ENCODE measurements at regions not wholly inside any gene's neighbourhood (a gene's known extent, or its start where the extent isn't known, plus 50 kb on each side); places are given as distances from the start of the nearest gene placed in this dataset.

DNA sequence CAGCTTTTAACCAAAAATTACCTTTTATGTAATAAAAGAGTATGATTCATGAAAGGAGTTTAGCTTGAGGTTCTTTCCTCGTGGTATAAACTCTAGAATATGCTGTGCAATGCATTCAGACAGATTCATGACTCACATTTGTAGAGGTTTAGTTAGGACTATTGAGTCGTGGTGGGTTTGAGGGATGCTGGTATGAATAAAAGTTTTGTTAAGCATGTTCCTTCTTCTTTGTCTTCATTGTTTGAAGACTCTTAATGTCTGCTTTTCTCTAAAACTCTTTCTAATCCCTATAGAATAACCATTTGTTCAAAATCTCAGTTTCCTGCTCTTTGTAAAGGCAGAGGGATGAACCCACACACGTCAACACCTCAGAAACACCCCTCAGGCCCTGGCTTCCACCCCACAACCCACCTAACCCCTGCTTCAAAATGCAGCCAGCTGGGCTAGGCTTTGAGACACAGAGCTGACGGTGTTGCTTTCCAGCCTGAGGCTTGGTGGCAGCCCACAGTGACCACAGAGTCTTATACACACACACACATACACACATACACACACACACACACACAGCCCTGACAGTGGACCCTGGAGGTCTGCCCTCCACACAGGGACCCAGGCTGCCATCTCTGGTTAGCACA, 69.0 kb upstream of the IRX1 start:
- TF ChIP-seq, protein P1, sequence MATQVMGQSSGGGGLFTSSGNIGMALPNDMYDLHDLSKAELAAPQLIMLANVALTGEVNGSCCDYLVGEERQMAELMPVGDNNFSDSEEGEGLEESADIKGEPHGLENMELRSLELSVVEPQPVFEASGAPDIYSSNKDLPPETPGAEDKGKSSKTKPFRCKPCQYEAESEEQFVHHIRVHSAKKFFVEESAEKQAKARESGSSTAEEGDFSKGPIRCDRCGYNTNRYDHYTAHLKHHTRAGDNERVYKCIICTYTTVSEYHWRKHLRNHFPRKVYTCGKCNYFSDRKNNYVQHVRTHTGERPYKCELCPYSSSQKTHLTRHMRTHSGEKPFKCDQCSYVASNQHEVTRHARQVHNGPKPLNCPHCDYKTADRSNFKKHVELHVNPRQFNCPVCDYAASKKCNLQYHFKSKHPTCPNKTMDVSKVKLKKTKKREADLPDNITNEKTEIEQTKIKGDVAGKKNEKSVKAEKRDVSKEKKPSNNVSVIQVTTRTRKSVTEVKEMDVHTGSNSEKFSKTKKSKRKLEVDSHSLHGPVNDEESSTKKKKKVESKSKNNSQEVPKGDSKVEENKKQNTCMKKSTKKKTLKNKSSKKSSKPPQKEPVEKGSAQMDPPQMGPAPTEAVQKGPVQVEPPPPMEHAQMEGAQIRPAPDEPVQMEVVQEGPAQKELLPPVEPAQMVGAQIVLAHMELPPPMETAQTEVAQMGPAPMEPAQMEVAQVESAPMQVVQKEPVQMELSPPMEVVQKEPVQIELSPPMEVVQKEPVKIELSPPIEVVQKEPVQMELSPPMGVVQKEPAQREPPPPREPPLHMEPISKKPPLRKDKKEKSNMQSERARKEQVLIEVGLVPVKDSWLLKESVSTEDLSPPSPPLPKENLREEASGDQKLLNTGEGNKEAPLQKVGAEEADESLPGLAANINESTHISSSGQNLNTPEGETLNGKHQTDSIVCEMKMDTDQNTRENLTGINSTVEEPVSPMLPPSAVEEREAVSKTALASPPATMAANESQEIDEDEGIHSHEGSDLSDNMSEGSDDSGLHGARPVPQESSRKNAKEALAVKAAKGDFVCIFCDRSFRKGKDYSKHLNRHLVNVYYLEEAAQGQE (IDR thresholded peaks at IDR 0.05; ENCODE audit: borderline replicate concordance) = no peak
- TF ChIP-seq, protein P1 (CRISPR knock-in tag; IDR thresholded peaks at IDR 0.05; ENCODE audit: low read depth) = no peak
- no peak for TF ChIP-seq ZBTB7A (IDR thresholded peaks at IDR 0.05; ENCODE audit: borderline replicate concordance, control insufficient read depth, low read depth, low read length)
- TF ChIP-seq, protein P2, sequence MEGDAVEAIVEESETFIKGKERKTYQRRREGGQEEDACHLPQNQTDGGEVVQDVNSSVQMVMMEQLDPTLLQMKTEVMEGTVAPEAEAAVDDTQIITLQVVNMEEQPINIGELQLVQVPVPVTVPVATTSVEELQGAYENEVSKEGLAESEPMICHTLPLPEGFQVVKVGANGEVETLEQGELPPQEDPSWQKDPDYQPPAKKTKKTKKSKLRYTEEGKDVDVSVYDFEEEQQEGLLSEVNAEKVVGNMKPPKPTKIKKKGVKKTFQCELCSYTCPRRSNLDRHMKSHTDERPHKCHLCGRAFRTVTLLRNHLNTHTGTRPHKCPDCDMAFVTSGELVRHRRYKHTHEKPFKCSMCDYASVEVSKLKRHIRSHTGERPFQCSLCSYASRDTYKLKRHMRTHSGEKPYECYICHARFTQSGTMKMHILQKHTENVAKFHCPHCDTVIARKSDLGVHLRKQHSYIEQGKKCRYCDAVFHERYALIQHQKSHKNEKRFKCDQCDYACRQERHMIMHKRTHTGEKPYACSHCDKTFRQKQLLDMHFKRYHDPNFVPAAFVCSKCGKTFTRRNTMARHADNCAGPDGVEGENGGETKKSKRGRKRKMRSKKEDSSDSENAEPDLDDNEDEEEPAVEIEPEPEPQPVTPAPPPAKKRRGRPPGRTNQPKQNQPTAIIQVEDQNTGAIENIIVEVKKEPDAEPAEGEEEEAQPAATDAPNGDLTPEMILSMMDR (IDR thresholded peaks at IDR 0.05 in 2 of 3, conservative IDR thresholded peaks at IDR 0.05 in 1 of 3; ENCODE audit: insufficient read depth in 2 of 3, low read depth in 1 of 3, low read length in 3 of 3) = no peak
- TF ChIP-seq, protein P3, sequence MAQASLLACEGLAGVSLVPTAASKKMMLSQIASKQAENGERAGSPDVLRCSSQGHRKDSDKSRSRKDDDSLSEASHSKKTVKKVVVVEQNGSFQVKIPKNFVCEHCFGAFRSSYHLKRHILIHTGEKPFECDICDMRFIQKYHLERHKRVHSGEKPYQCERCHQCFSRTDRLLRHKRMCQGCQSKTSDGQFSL (CRISPR knock-in tag; IDR thresholded peaks at IDR 0.05) = no peak
- TF ChIP-seq, protein P3 (tag; IDR thresholded peaks at IDR 0.05) = no peak
- no peak for TF ChIP-seq POLR2A (conservative IDR thresholded peaks at IDR 0.05)
- TF ChIP-seq JUN (IDR thresholded peaks at IDR 0.05; ENCODE audit: borderline replicate concordance, low read depth, low read length) = no peak
- TF ChIP-seq JUN (CRISPR knock-in tag; IDR thresholded peaks at IDR 0.05; ENCODE audit: borderline replicate concordance) = no peak
- no peak for TF ChIP-seq NR2F6 (CRISPR knock-in tag; IDR thresholded peaks at IDR 0.05)
- TF ChIP-seq, protein P4, sequence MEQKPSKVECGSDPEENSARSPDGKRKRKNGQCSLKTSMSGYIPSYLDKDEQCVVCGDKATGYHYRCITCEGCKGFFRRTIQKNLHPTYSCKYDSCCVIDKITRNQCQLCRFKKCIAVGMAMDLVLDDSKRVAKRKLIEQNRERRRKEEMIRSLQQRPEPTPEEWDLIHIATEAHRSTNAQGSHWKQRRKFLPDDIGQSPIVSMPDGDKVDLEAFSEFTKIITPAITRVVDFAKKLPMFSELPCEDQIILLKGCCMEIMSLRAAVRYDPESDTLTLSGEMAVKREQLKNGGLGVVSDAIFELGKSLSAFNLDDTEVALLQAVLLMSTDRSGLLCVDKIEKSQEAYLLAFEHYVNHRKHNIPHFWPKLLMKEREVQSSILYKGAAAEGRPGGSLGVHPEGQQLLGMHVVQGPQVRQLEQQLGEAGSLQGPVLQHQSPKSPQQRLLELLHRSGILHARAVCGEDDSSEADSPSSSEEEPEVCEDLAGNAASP (IDR thresholded peaks at IDR 0.05) = no peak
- TF ChIP-seq POLR2B (IDR thresholded peaks at IDR 0.05; ENCODE audit: low read depth, partially characterized antibody) = no peak
- TF ChIP-seq FOXA1 (IDR thresholded peaks at IDR 0.05; ENCODE audit: borderline replicate concordance) = no peak
- no peak for TF ChIP-seq ZNF239 (CRISPR knock-in tag; IDR thresholded peaks at IDR 0.05)
- no peak for TF ChIP-seq GTF2F1 (IDR thresholded peaks at IDR 0.05; ENCODE audit: low read depth, low read length)
- TF ChIP-seq BRCA1 (IDR thresholded peaks at IDR 0.05) = no peak
- no peak for TF ChIP-seq BRCA1 (CRISPR knock-in tag; IDR thresholded peaks at IDR 0.05)
- TF ChIP-seq, protein P5, sequence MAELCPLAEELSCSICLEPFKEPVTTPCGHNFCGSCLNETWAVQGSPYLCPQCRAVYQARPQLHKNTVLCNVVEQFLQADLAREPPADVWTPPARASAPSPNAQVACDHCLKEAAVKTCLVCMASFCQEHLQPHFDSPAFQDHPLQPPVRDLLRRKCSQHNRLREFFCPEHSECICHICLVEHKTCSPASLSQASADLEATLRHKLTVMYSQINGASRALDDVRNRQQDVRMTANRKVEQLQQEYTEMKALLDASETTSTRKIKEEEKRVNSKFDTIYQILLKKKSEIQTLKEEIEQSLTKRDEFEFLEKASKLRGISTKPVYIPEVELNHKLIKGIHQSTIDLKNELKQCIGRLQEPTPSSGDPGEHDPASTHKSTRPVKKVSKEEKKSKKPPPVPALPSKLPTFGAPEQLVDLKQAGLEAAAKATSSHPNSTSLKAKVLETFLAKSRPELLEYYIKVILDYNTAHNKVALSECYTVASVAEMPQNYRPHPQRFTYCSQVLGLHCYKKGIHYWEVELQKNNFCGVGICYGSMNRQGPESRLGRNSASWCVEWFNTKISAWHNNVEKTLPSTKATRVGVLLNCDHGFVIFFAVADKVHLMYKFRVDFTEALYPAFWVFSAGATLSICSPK (IDR thresholded peaks at IDR 0.05; ENCODE audit: borderline replicate concordance) = no peak
